ENCODE measurements at regions not wholly inside any gene's neighbourhood (a gene's known extent, or its start where the extent isn't known, plus 50 kb on each side); places are given as distances from the start of the nearest gene placed in this dataset.

DNA sequence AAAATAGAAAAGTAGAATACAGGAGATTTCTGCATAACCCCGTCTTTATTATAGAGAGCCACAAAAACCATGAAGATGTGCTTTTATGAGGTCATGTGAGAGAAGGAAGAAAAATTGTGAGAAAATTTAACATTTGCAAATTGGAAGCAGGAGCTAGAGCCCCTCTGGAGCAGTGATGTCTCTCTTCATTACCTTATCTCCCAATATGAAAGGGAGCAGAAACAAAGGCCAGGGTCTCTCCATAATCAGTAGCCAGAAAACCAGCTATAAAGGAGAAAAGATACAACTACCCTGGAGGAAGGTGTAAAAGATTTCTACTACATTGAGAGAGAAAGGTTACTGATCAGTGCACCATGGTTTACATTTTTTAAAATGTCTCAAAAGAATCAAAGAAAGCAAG, 53.2 kb upstream of the ITGA1 start:
- no peak for DNase-seq

DNA sequence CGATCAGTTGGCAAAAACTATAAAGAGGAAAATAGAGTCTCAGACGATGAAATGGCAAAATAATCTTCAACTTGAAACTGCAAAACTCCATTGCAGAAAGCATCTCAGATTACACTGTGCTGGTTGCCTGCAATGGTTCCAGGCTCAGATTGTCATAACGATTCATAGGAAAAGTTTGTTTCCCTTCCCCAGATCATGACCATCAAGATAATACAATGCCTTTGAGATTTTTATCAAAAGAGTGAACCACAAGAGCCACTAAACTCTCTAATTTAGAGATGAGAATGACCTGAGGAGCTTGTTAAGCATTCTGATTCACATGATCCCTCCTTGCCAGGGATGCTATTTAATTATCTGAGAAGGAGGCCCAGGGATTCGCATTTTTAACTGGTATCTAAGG, 52.6 kb upstream of the ITGA1 start:
- DNase-seq = no peak

Measured in bone marrow (tissue), 2 donors.